WTC11 (cell line): ENCODE measurements at regions not wholly inside any gene's neighbourhood (a gene's known extent, or its start where the extent isn't known, plus 50 kb on each side); places are given as distances from the start of the nearest gene placed in this dataset.

ENCODE experiments used
- ATAC-seq: fragments of 200-7000 bp; cut with Tn5 transposase; 2 replicates; pipeline ENCODE4 v1.10.0; 2021; ENCODE audit warnings: mild to moderate bottlenecking, moderate library complexity
- CTCF ChIA-PET: fragments of 300-600 bp; sonication (Branson Sonifier 250); formaldehyde crosslinking; loops from one replicate; lab custom pipeline; 2021; ENCODE audit warnings: antibody characterized with exemption; lab: Charles Lee
- POLR2A ChIA-PET: fragments of 350-600 bp; sonication (Branson Sonifier 250); formaldehyde crosslinking; loops from one replicate; lab custom pipeline; 2021; ENCODE audit warnings: antibody characterized with exemption; lab: Charles Lee
- DNase-seq: peaks from one replicate; pipeline ENCODE4 v3.0.0; 2021; ENCODE audit warnings: low spot score
- H3K27ac Mint-ChIP-seq: 2 replicates; pipeline ENCODE4 v1.8.0; 2021; ENCODE audit warnings: mixed read lengths
- H3K27me3 Mint-ChIP-seq: 2 replicates; pipeline ENCODE4 v1.8.0; 2021; ENCODE audit warnings: low read depth, mild to moderate bottlenecking, moderate library complexity, mixed read lengths
- H3K36me3 Mint-ChIP-seq: 2 replicates; pipeline ENCODE4 v1.8.0; 2021; ENCODE audit warnings: mixed read lengths
- H3K4me1 Mint-ChIP-seq: 2 replicates; pipeline ENCODE4 v1.8.0; 2022; ENCODE audit warnings: mixed read lengths
- H3K4me3 Mint-ChIP-seq: 2 replicates; pipeline ENCODE4 v1.8.0; 2021; ENCODE audit warnings: mild to moderate bottlenecking, moderate library complexity, mixed read lengths
- H3K9me3 Mint-ChIP-seq: 2 replicates; pipeline ENCODE4 v1.8.0; 2021; ENCODE audit warnings: mixed read lengths
- ATF1 ChIP-seq: sonication (generic); formaldehyde crosslinking; IDR thresholded peaks from 2 replicates; pipeline ENCODE4 v1.8.1; 2023; ENCODE audit warnings: mild to moderate bottlenecking, moderate library complexity, missing genetic modification reagents
- ETV6 ChIP-seq: sonication (generic); formaldehyde crosslinking; IDR thresholded peaks from 2 replicates; pipeline ENCODE4 v1.8.1; 2022; ENCODE audit warnings: mild to moderate bottlenecking, missing genetic modification reagents
- FOXP1 ChIP-seq: sonication (generic); formaldehyde crosslinking; IDR thresholded peaks from 2 replicates; pipeline ENCODE4 v1.8.0; 2022; ENCODE audit warnings: missing genetic modification reagents, mild to moderate bottlenecking, moderate library complexity, borderline replicate concordance
- GRHL2 ChIP-seq: fragments of 250-450 bp; sonication (Bioruptor Pico); IDR thresholded peaks from 2 replicates; pipeline ENCODE4 v1.8.0; 2022; ENCODE audit warnings: mild to moderate bottlenecking, moderate library complexity; ENCODE audit not compliant: insufficient replicate concordance, severe bottlenecking
- KAT7 ChIP-seq: sonication (generic); formaldehyde crosslinking; IDR thresholded peaks from 2 replicates; pipeline ENCODE4 v1.8.1; 2023; ENCODE audit warnings: missing genetic modification reagents, mild to moderate bottlenecking, borderline replicate concordance
- NR3C1 ChIP-seq: sonication (generic); formaldehyde crosslinking; conservative IDR thresholded peaks from 2 replicates; pipeline ENCODE4 v1.8.1; 2023; ENCODE audit warnings: low read depth, mild to moderate bottlenecking, missing genetic modification reagents
- OVOL2 ChIP-seq: fragments of 250-450 bp; sonication (Bioruptor Pico); IDR thresholded peaks from 2 replicates; pipeline ENCODE4 v1.9.0; 2021; ENCODE audit warnings: mild to moderate bottlenecking, borderline replicate concordance
- RELA ChIP-seq: sonication (generic); formaldehyde crosslinking; IDR thresholded peaks from 2 replicates; pipeline ENCODE4 v1.8.1; 2022; ENCODE audit warnings: missing genetic modification reagents, mild to moderate bottlenecking, borderline replicate concordance
- SOX15 ChIP-seq: fragments of 250-450 bp; sonication (Bioruptor Pico); IDR thresholded peaks from 2 replicates; pipeline ENCODE4 v1.9.0; 2021; ENCODE audit warnings: mild to moderate bottlenecking
- ZNF317 ChIP-seq: sonication (generic); formaldehyde crosslinking; IDR thresholded peaks from 2 replicates; pipeline ENCODE4 v1.8.1; 2023; ENCODE audit warnings: low read depth, mild to moderate bottlenecking, moderate library complexity, missing genetic modification reagents, borderline replicate concordance
- ZNF396 ChIP-seq: fragments of 250-450 bp; sonication (Bioruptor Pico); IDR thresholded peaks from 2 replicates; pipeline ENCODE4 v1.8.0; 2021; ENCODE audit warnings: mild to moderate bottlenecking, moderate library complexity, borderline replicate concordance
- ZNF423 ChIP-seq: fragments of 250-450 bp; sonication (Bioruptor Pico); IDR thresholded peaks from 2 replicates; pipeline ENCODE4 v2.1.2; 2022; ENCODE audit warnings: mild to moderate bottlenecking, moderate library complexity
- ZNF671 ChIP-seq: fragments of 250-450 bp; sonication (Bioruptor Pico); IDR thresholded peaks from 2 replicates; pipeline ENCODE4 v1.8.0; 2021; ENCODE audit warnings: mild to moderate bottlenecking
- TF ChIP-seq, protein P1 (sequence below): sonication (generic); formaldehyde crosslinking; IDR thresholded peaks from 2 replicates; pipeline ENCODE4 v1.8.1; 2023; ENCODE audit warnings: mild to moderate bottlenecking, missing genetic modification reagents
- TF ChIP-seq, protein P2 (sequence below): sonication (generic); formaldehyde crosslinking; IDR thresholded peaks from 2 replicates; pipeline ENCODE4 v1.8.1; 2023; ENCODE audit warnings: mild to moderate bottlenecking, missing genetic modification reagents, moderate library complexity
- TF ChIP-seq, protein P3 (sequence below): sonication (generic); formaldehyde crosslinking; IDR thresholded peaks from 2 replicates; pipeline ENCODE4 v1.8.0; 2023; ENCODE audit warnings: mild to moderate bottlenecking, missing genetic modification reagents
- TF ChIP-seq, protein P4 (sequence below): sonication (generic); formaldehyde crosslinking; IDR thresholded peaks from 2 replicates; pipeline ENCODE4 v1.8.1; 2022; ENCODE audit warnings: low read depth, mild to moderate bottlenecking, moderate library complexity, missing genetic modification reagents, borderline replicate concordance
- TF ChIP-seq, protein P5 (sequence below): sonication (generic); formaldehyde crosslinking; IDR thresholded peaks from 2 replicates; pipeline ENCODE4 v1.8.1; 2022; ENCODE audit warnings: missing genetic modification reagents, borderline replicate concordance
- TF ChIP-seq, protein P6 (sequence below): sonication (generic); formaldehyde crosslinking; IDR thresholded peaks from 2 replicates; pipeline ENCODE4 v1.8.1; 2023; ENCODE audit warnings: mild to moderate bottlenecking, missing genetic modification reagents, borderline replicate concordance
- TF ChIP-seq, protein P7 (sequence below): fragments of 250-450 bp; sonication (Bioruptor Pico); IDR thresholded peaks from 2 replicates; pipeline ENCODE4 v2.1.2; 2022; ENCODE audit warnings: mild to moderate bottlenecking, moderate library complexity

DNA sequence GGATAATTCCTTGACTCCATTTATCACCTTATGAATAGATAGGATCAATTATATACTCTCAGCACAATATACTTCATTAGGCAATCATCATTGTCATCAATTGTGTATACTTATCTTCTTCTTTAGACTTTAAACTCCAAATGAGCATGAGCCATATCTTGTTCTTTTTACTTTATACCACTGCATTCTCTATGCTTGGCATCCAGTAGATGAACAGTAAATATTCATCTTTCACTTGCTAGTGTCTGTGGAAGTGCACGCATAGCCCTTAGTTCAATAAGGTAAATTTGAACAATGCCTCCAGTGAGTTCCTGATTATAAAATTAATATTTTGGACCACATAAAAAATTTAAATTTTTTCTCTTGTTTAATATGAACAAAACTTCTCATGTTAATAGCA is 172.3 kb upstream of the SPRY2 start (continued):
- TF ChIP-seq, protein P1, sequence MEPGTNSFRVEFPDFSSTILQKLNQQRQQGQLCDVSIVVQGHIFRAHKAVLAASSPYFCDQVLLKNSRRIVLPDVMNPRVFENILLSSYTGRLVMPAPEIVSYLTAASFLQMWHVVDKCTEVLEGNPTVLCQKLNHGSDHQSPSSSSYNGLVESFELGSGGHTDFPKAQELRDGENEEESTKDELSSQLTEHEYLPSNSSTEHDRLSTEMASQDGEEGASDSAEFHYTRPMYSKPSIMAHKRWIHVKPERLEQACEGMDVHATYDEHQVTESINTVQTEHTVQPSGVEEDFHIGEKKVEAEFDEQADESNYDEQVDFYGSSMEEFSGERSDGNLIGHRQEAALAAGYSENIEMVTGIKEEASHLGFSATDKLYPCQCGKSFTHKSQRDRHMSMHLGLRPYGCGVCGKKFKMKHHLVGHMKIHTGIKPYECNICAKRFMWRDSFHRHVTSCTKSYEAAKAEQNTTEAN = no peak
- no peak for TF ChIP-seq OVOL2 (CRISPR knock-in tag)
- TF ChIP-seq, protein P2, sequence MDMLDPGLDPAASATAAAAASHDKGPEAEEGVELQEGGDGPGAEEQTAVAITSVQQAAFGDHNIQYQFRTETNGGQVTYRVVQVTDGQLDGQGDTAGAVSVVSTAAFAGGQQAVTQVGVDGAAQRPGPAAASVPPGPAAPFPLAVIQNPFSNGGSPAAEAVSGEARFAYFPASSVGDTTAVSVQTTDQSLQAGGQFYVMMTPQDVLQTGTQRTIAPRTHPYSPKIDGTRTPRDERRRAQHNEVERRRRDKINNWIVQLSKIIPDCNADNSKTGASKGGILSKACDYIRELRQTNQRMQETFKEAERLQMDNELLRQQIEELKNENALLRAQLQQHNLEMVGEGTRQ (CRISPR knock-in tag) = no peak
- TF ChIP-seq ZNF423 (CRISPR knock-in tag) = no peak
- no peak for TF ChIP-seq ZNF671 (CRISPR knock-in tag)
- TF ChIP-seq RELA (CRISPR knock-in tag) = no peak
- TF ChIP-seq GRHL2 (CRISPR knock-in tag) = no peak

DNA sequence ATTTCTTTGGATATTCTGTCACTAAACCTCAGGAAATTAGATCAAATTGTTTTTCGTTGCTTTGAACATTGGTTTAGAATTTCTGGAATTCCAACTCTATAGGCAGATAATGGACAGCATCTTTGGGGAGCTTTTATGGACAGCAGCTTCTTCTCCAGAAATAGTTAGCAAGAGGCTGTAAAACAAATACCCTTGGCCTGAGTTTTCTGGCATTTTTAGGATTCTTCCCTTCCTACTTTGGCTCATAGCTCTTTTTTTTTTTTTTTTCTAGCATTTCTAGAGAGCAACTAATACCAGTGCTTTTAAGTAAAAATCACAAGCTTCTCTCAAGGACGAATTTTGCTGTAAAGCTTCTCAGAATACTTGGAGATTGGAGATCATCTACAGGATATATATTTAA is 169.8 kb upstream of the SPRY2 start:
- Mint-ChIP-seq H3K27ac (no peak overlapping the region), H3K27me3 (no peaks in the 10 kb centered on the region), H3K4me3 (no peak overlapping the region), H3K4me1 (no peaks in the 10 kb centered on the region), H3K36me3 (peaks cover 9% of the 10 kb centered on the region), H3K9me3 (peaks cover 21% of the 10 kb centered on the region)
- TF ChIP-seq NR3C1 (CRISPR knock-in tag) (no peak), ZNF396 (CRISPR knock-in tag) (no peak), FOXP1 (CRISPR knock-in tag) (no peak), SOX15 (CRISPR knock-in tag) (no peak)
- TF ChIP-seq, protein P3, sequence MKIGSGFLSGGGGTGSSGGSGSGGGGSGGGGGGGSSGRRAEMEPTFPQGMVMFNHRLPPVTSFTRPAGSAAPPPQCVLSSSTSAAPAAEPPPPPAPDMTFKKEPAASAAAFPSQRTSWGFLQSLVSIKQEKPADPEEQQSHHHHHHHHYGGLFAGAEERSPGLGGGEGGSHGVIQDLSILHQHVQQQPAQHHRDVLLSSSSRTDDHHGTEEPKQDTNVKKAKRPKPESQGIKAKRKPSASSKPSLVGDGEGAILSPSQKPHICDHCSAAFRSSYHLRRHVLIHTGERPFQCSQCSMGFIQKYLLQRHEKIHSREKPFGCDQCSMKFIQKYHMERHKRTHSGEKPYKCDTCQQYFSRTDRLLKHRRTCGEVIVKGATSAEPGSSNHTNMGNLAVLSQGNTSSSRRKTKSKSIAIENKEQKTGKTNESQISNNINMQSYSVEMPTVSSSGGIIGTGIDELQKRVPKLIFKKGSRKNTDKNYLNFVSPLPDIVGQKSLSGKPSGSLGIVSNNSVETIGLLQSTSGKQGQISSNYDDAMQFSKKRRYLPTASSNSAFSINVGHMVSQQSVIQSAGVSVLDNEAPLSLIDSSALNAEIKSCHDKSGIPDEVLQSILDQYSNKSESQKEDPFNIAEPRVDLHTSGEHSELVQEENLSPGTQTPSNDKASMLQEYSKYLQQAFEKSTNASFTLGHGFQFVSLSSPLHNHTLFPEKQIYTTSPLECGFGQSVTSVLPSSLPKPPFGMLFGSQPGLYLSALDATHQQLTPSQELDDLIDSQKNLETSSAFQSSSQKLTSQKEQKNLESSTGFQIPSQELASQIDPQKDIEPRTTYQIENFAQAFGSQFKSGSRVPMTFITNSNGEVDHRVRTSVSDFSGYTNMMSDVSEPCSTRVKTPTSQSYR (CRISPR knock-in tag) = no peak
- no peak for DNase-seq
- POLR2A ChIA-PET = no interaction called here
- CTCF ChIA-PET = interaction anchor here (0.6 kb wide), 1 partner anchor 25 kb away, joined by 4 read pairs; no protein-coding TSS in a partner anchor
- ATAC-seq = no peak

DNA sequence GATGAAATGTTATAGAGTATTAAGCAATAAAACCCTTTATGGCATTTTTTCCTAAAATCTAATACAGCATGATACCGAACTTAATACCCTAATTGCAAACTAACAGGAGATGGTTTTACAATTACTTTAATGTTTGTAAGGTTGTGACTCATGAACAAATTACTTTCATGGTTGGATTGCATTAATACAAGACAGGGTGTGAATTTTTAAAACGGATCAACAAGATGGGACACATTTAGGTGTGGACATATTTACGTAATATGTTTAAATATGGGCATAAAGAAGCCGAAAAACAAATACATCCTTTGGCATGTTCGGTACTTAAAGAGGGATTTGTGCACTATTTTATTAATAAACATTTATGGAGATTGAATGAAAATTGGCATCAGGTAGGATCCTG is 168.3 kb upstream of the SPRY2 start:
- Mint-ChIP-seq H3K4me1 (no peaks in the 10 kb centered on the region), H3K27ac (no peak overlapping the region), H3K27me3 (no peaks in the 10 kb centered on the region), H3K4me3 (no peak overlapping the region), H3K9me3 (peaks cover 28% of the 10 kb centered on the region), H3K36me3 (peaks cover 16% of the 10 kb centered on the region)
- no peak for ATAC-seq
- ChIA-PET POLR2A (no interaction called here), CTCF (no interaction called here)
- no peak for DNase-seq
- TF ChIP-seq, protein P4, sequence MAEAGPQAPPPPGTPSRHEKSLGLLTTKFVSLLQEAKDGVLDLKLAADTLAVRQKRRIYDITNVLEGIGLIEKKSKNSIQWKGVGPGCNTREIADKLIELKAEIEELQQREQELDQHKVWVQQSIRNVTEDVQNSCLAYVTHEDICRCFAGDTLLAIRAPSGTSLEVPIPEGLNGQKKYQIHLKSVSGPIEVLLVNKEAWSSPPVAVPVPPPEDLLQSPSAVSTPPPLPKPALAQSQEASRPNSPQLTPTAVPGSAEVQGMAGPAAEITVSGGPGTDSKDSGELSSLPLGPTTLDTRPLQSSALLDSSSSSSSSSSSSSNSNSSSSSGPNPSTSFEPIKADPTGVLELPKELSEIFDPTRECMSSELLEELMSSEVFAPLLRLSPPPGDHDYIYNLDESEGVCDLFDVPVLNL = no peak
- TF ChIP-seq SOX15 (CRISPR knock-in tag) (no peak), ZNF317 (CRISPR knock-in tag) (no peak), KAT7 (CRISPR knock-in tag) (no peak), ZNF671 (CRISPR knock-in tag) (no peak), ATF1 (CRISPR knock-in tag) (no peak), ZNF396 (CRISPR knock-in tag) (no peak), ETV6 (CRISPR knock-in tag) (no peak)
- TF ChIP-seq, protein P5, sequence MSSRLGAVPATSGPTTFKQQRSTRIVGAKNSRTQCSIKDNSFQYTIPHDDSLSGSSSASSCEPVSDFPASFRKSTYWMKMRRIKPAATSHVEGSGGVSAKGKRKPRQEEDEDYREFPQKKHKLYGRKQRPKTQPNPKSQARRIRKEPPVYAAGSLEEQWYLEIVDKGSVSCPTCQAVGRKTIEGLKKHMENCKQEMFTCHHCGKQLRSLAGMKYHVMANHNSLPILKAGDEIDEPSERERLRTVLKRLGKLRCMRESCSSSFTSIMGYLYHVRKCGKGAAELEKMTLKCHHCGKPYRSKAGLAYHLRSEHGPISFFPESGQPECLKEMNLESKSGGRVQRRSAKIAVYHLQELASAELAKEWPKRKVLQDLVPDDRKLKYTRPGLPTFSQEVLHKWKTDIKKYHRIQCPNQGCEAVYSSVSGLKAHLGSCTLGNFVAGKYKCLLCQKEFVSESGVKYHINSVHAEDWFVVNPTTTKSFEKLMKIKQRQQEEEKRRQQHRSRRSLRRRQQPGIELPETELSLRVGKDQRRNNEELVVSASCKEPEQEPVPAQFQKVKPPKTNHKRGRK (CRISPR knock-in tag) = no peak
- TF ChIP-seq, protein P6, sequence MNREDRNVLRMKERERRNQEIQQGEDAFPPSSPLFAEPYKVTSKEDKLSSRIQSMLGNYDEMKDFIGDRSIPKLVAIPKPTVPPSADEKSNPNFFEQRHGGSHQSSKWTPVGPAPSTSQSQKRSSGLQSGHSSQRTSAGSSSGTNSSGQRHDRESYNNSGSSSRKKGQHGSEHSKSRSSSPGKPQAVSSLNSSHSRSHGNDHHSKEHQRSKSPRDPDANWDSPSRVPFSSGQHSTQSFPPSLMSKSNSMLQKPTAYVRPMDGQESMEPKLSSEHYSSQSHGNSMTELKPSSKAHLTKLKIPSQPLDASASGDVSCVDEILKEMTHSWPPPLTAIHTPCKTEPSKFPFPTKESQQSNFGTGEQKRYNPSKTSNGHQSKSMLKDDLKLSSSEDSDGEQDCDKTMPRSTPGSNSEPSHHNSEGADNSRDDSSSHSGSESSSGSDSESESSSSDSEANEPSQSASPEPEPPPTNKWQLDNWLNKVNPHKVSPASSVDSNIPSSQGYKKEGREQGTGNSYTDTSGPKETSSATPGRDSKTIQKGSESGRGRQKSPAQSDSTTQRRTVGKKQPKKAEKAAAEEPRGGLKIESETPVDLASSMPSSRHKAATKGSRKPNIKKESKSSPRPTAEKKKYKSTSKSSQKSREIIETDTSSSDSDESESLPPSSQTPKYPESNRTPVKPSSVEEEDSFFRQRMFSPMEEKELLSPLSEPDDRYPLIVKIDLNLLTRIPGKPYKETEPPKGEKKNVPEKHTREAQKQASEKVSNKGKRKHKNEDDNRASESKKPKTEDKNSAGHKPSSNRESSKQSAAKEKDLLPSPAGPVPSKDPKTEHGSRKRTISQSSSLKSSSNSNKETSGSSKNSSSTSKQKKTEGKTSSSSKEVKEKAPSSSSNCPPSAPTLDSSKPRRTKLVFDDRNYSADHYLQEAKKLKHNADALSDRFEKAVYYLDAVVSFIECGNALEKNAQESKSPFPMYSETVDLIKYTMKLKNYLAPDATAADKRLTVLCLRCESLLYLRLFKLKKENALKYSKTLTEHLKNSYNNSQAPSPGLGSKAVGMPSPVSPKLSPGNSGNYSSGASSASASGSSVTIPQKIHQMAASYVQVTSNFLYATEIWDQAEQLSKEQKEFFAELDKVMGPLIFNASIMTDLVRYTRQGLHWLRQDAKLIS (CRISPR knock-in tag) = no peak
- TF ChIP-seq, protein P7, sequence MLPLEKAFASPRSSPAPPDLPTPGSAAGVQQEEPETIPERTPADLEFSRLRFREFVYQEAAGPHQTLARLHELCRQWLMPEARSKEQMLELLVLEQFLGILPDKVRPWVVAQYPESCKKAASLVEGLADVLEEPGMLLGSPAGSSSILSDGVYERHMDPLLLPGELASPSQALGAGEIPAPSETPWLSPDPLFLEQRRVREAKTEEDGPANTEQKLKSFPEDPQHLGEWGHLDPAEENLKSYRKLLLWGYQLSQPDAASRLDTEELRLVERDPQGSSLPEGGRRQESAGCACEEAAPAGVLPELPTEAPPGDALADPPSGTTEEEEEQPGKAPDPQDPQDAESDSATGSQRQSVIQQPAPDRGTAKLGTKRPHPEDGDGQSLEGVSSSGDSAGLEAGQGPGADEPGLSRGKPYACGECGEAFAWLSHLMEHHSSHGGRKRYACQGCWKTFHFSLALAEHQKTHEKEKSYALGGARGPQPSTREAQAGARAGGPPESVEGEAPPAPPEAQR (CRISPR knock-in tag) = no peak
